Osteocyte (in vitro differentiated cells): ENCODE measurements at regions not wholly inside any gene's neighbourhood (a gene's known extent, or its start where the extent isn't known, plus 50 kb on each side); places are given as distances from the start of the nearest gene placed in this dataset.

Experiments
- DNase-seq: peaks from one replicate; pipeline ENCODE4 v3.0.0; 2021; ENCODE audit warnings: mixed read lengths; ENCODE audit not compliant: unreplicated experiment; ENCODE audit errors: extremely low spot score
- H3K27ac Mint-ChIP-seq: one replicate; pipeline ENCODE4 v1.8.0; 2021; ENCODE audit warnings: mild to moderate bottlenecking, mixed read lengths; ENCODE audit not compliant: unreplicated experiment
- H3K27me3 Mint-ChIP-seq: one replicate; pipeline ENCODE4 v1.8.0; 2021; ENCODE audit warnings: mixed read lengths; ENCODE audit not compliant: unreplicated experiment
- H3K36me3 Mint-ChIP-seq: one replicate; pipeline ENCODE4 v1.8.0; 2021; ENCODE audit warnings: mixed read lengths; ENCODE audit not compliant: unreplicated experiment
- H3K4me1 Mint-ChIP-seq: one replicate; pipeline ENCODE4 v1.8.0; 2021; ENCODE audit warnings: mixed read lengths; ENCODE audit not compliant: unreplicated experiment
- H3K4me3 Mint-ChIP-seq: one replicate; pipeline ENCODE4 v1.8.0; 2021; ENCODE audit warnings: mild to moderate bottlenecking, moderate library complexity, mixed read lengths; ENCODE audit not compliant: unreplicated experiment
- H3K9me3 Mint-ChIP-seq: one replicate; pipeline ENCODE4 v1.8.0; 2021; ENCODE audit warnings: mixed read lengths; ENCODE audit not compliant: unreplicated experiment
- TF ChIP-seq, protein P1 (sequence below): fragments of 200-600 bp; sonication (generic); IDR thresholded peaks from 2 replicates; pipeline ENCODE4 v1.5.0; 2021; ENCODE audit warnings: antibody characterized with exemption, mild to moderate bottlenecking, moderate library complexity

DNA sequence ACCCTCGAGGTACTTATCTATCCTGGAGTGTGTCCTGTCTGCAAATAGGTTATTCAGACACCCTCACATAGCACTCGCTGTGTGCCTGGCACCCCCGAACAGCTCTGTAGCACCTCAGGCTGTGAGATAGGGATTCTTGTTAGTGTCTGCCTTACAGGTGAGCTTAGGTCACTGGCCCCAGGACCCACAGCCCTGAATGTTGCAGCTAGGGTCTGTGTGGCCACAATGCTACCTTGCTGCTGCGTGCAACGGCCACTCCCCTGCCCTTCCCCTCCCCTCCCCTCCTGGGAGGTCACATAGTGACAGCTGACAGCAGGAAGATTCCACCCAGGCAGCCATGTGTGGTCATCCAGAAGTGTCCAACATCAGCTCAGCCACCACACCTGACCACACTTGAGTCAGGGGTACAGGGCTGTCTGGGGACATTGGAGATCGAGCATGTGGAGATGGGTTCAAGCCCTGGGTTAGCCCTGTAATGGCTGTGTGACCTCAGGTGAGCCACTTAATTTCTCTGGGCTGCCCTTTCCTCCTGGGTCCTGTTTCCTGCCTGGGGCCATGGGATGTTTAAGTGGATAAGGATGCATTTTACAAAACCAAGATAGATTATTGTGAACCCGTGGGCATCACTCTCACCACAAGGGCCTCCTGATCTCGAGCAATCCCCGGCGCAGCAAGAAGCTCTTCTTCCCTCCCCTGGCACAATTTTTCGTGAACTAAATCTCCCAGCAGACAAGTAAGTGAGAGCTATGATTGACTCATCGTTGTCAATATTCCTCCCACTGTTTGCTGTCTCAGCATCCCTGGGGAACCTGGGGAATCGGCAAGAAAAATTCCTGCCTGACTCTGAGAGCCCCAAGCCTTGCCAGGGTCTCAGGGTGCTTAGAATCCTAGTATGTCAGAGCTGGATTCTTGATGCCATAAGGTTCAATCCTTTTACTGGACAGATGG is 208.7 kb downstream of the PTPRU start:
- no peaks in the 10 kb centered on the region for H3K4me1 Mint-ChIP-seq
- TF ChIP-seq, protein P1, sequence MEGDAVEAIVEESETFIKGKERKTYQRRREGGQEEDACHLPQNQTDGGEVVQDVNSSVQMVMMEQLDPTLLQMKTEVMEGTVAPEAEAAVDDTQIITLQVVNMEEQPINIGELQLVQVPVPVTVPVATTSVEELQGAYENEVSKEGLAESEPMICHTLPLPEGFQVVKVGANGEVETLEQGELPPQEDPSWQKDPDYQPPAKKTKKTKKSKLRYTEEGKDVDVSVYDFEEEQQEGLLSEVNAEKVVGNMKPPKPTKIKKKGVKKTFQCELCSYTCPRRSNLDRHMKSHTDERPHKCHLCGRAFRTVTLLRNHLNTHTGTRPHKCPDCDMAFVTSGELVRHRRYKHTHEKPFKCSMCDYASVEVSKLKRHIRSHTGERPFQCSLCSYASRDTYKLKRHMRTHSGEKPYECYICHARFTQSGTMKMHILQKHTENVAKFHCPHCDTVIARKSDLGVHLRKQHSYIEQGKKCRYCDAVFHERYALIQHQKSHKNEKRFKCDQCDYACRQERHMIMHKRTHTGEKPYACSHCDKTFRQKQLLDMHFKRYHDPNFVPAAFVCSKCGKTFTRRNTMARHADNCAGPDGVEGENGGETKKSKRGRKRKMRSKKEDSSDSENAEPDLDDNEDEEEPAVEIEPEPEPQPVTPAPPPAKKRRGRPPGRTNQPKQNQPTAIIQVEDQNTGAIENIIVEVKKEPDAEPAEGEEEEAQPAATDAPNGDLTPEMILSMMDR: no peak
- DNase-seq: peak; percentile 64
- no peaks in the 10 kb centered on the region for H3K36me3 Mint-ChIP-seq
- no peak overlapping the region for H3K27ac Mint-ChIP-seq
- H3K9me3 Mint-ChIP-seq: no peaks in the 10 kb centered on the region
- no peak overlapping the region for H3K4me3 Mint-ChIP-seq
- peaks cover 2% of the 10 kb centered on the region for H3K27me3 Mint-ChIP-seq

GRCh38 chr1:29444081-29444715 is 207.9 kb downstream of the PTPRU start:
- no peaks in the 10 kb centered on the region for H3K4me1 Mint-ChIP-seq
- H3K36me3 Mint-ChIP-seq: no peaks in the 10 kb centered on the region
- DNase-seq: peak; percentile 63
- peaks cover 5% of the 10 kb centered on the region for H3K27me3 Mint-ChIP-seq
- no peak overlapping the region for H3K4me3 Mint-ChIP-seq
- TF ChIP-seq, protein P1: no peak
- no peak overlapping the region for H3K27ac Mint-ChIP-seq
- H3K9me3 Mint-ChIP-seq: no peaks in the 10 kb centered on the region

- Mint-ChIP-seq H3K27ac (no peak overlapping the region), H3K9me3 (no peaks in the 10 kb centered on the region), H3K4me1 (no peaks in the 10 kb centered on the region), H3K27me3 (peaks cover 7% of the 10 kb centered on the region), H3K4me3 (no peak overlapping the region), H3K36me3 (no peaks in the 10 kb centered on the region)
- DNase-seq: peak; percentile 71
- TF ChIP-seq, protein P1: no peak
Observed at GRCh38 chr1:29441916-29442668, 205.8 kb downstream of the PTPRU start.

GRCh38 chr1:29439615-29440014 is 203.3 kb downstream of the PTPRU start:
- Mint-ChIP-seq H3K27me3 (peaks cover 7% of the 10 kb centered on the region), H3K4me1 (no peaks in the 10 kb centered on the region), H3K27ac (no peak overlapping the region), H3K36me3 (no peaks in the 10 kb centered on the region), H3K9me3 (no peaks in the 10 kb centered on the region), H3K4me3 (no peak overlapping the region)
- TF ChIP-seq, protein P1: no peak
- no peak for DNase-seq
